Glutamatergic neuron (in vitro differentiated cells): ENCODE measurements at regions not wholly inside any gene's neighbourhood (a gene's known extent, or its start where the extent isn't known, plus 50 kb on each side); places are given as distances from the start of the nearest gene placed in this dataset.

ENCODE experiments used
- DNase-seq: peaks from one replicate; pipeline ENCODE4 v3.0.0; 2022
- H3K27ac Mint-ChIP-seq: one replicate; pipeline ENCODE4 v1.8.0; 2020; ENCODE audit warnings: mild to moderate bottlenecking, mixed read lengths, inconsistent platforms; ENCODE audit not compliant: unreplicated experiment
- H3K27me3 Mint-ChIP-seq: one replicate; pipeline ENCODE4 v1.8.0; 2020; ENCODE audit warnings: mild to moderate bottlenecking, moderate library complexity, mixed read lengths, inconsistent platforms; ENCODE audit not compliant: unreplicated experiment
- H3K36me3 Mint-ChIP-seq: one replicate; pipeline ENCODE4 v1.8.0; 2020; ENCODE audit warnings: mild to moderate bottlenecking, mixed read lengths, inconsistent platforms; ENCODE audit not compliant: unreplicated experiment
- H3K4me1 Mint-ChIP-seq: one replicate; pipeline ENCODE4 v1.8.0; 2020; ENCODE audit warnings: mild to moderate bottlenecking, low read depth, mixed read lengths, inconsistent platforms; ENCODE audit not compliant: unreplicated experiment
- H3K4me3 Mint-ChIP-seq: one replicate; pipeline ENCODE4 v1.8.0; 2020; ENCODE audit warnings: mild to moderate bottlenecking, mixed read lengths, inconsistent platforms; ENCODE audit not compliant: unreplicated experiment
- H3K9me3 Mint-ChIP-seq: one replicate; pipeline ENCODE4 v1.8.0; 2020; ENCODE audit warnings: mild to moderate bottlenecking, moderate library complexity, mixed read lengths, inconsistent platforms; ENCODE audit not compliant: unreplicated experiment
- CTCF ChIP-seq: fragments of 200-600 bp; sonication (generic); IDR thresholded peaks from one replicate; pipeline ENCODE4 v1.5.0; 2021; ENCODE audit not compliant: partially characterized antibody, unreplicated experiment

GRCh38 chr3:11932636-11933035, 71.6 kb upstream of the SYN2 start:
- TF ChIP-seq CTCF = no peak
- DNase-seq = no peak
- Mint-ChIP-seq H3K27me3 (no peaks in the 10 kb centered on the region), H3K4me1 (peaks cover 8% of the 10 kb centered on the region), H3K9me3 (peaks cover 1% of the 10 kb centered on the region), H3K36me3 (no peaks in the 10 kb centered on the region), H3K27ac (no peak overlapping the region), H3K4me3 (no peak overlapping the region)

DNA sequence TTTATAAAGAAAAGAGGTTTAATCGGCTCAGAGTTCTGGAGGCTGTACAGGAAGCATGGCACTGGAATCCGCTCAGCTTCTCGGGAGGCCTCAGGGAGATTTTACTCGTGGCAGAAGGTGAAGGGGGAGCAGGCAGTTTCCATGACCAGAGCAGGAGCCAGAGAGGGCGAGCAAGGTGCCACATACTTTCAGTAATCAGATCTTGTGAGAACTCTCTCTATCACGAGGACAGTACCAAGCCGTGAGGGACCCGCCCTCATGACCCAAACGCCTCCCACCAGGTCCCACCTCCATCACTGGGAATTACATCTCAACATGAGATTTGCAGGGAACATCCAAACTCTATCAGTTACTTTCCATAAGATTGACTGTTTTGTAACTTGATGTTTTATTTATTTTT, 70.7 kb upstream of the SYN2 start:
- no peaks in the 10 kb centered on the region for H3K36me3 Mint-ChIP-seq
- no peak overlapping the region for H3K27ac Mint-ChIP-seq

DNA sequence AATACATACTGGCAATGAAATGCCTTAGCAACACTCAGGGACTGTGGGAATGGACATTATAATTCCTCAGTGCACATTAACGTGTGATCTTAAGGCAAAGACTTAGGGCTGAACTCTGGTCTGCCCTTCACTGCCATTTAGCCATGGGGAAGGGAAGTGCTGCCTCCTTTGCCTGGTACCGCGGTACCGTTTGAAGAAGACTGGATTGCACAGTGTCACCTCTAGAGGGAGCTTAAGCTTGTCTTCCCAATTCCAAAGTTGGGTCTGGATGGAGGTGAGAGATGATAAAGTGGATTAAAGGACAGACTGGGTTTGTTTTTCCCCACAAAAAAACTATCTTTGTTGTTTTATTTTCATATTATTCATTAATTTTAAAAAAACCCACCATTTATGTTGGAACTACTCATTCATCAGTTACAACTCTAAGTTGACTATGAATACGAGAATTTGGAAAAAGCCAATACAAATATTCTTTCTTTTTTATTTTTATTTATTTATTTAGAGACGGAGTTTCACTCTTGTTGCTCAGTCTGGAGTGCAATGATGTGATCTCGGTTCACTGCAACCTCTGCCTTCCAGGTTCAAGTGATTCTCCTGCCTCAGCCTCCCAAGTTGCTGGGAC, 60.0 kb upstream of the SYN2 start:
- no peak overlapping the region for H3K4me3 Mint-ChIP-seq
- H3K27ac Mint-ChIP-seq = no peak overlapping the region
- peaks cover 3% of the 10 kb centered on the region for H3K9me3 Mint-ChIP-seq
- H3K4me1 Mint-ChIP-seq = no peaks in the 10 kb centered on the region
- no peaks in the 10 kb centered on the region for H3K36me3 Mint-ChIP-seq
- peak; percentile 74 for TF ChIP-seq CTCF
- peaks cover 2% of the 10 kb centered on the region for H3K27me3 Mint-ChIP-seq
- DNase-seq = no peak

More for the DNA sequence above, 70.7 kb upstream of the SYN2 start:
- Mint-ChIP-seq H3K4me3 (no peak overlapping the region), H3K27me3 (no peaks in the 10 kb centered on the region), H3K9me3 (peaks cover 1% of the 10 kb centered on the region), H3K4me1 (peaks cover 8% of the 10 kb centered on the region)
- no peak for TF ChIP-seq CTCF
- no peak for DNase-seq

- Mint-ChIP-seq H3K9me3 (peaks cover 3% of the 10 kb centered on the region), H3K4me3 (no peak overlapping the region), H3K27me3 (peaks cover 3% of the 10 kb centered on the region), H3K36me3 (no peaks in the 10 kb centered on the region), H3K27ac (no peak overlapping the region), H3K4me1 (peaks cover 2% of the 10 kb centered on the region)
- no peak for TF ChIP-seq CTCF
- no peak for DNase-seq
These were observed 55.9 kb upstream of the SYN2 start for GRCh38 chr3:11948331-11948730.

GRCh38 chr3:11948866-11949265, 55.3 kb upstream of the SYN2 start:
- TF ChIP-seq CTCF = no peak
- DNase-seq = no peak
- Mint-ChIP-seq H3K4me1 (peaks cover 2% of the 10 kb centered on the region), H3K27me3 (peaks cover 3% of the 10 kb centered on the region), H3K9me3 (peaks cover 3% of the 10 kb centered on the region), H3K4me3 (no peak overlapping the region), H3K36me3 (no peaks in the 10 kb centered on the region), H3K27ac (no peak overlapping the region)
